ENCODE measurements at regions not wholly inside any gene's neighbourhood (a gene's known extent, or its start where the extent isn't known, plus 50 kb on each side); places are given as distances from the start of the nearest gene placed in this dataset.

GRCh38 chr2:18647731-18648130 is 58.4 kb upstream of the NT5C1B start:
- TF ChIP-seq YY1 (IDR thresholded peaks at IDR 0.05; ENCODE audit: low read depth) (no peak), EGR1 (IDR thresholded peaks at IDR 0.05) (no peak), FOXM1 (IDR thresholded peaks at IDR 0.05; ENCODE audit: borderline replicate concordance, low read depth) (no peak), USF1 (IDR thresholded peaks at IDR 0.05) (no peak), TAF1 (IDR thresholded peaks at IDR 0.05; ENCODE audit: low read depth) (no peak), EP300 (IDR thresholded peaks at IDR 0.05; ENCODE audit: borderline replicate concordance) (no peak), CREB1 (IDR thresholded peaks at IDR 0.05; ENCODE audit: low read depth) (no peak), ZBTB7A (IDR thresholded peaks at IDR 0.05; ENCODE audit: low read depth) (no peak), MAX (IDR thresholded peaks at IDR 0.05) (no peak), RAD21 (IDR thresholded peaks at IDR 0.05; ENCODE audit: low read depth) (no peak), REST (IDR thresholded peaks at IDR 0.05; ENCODE audit: low read depth) (no peak), TCF12 (IDR thresholded peaks at IDR 0.05; ENCODE audit: low read depth) (no peak), CEBPB (IDR thresholded peaks at IDR 0.05) (no peak), NFIC (IDR thresholded peaks at IDR 0.05) (no peak)
